ENCODE measurements at regions not wholly inside any gene's neighbourhood (a gene's known extent, or its start where the extent isn't known, plus 50 kb on each side); places are given as distances from the start of the nearest gene placed in this dataset.

- POLR2A ChIA-PET: no interaction called here
- no peaks in the 10 kb centered on the region for H3K9me3 ChIP-seq (ENCODE audit: control insufficient read depth, insufficient read depth, low read depth, low read length)
- H3K4me1 ChIP-seq (ENCODE audit: control insufficient read depth, insufficient read depth, low read length): no peaks in the 10 kb centered on the region
- no peak overlapping the region for H3K27ac ChIP-seq (ENCODE audit: low read length)
- H3K36me3 ChIP-seq (ENCODE audit: control insufficient read depth, insufficient read depth, low read length): no peaks in the 10 kb centered on the region
- in situ Hi-C loops (cut with HindIII; ENCODE audit: low pct_unique_long_range_greater_than_20kb, low sequenced_read_pairs): no loop called here
- no peak for DNase-seq (ENCODE audit: low read depth, low spot score)
- no peak overlapping the region for H3K4me3 ChIP-seq (ENCODE audit: low read depth in 2 of 2, low read length in 2 of 2)
- TF ChIP-seq POLR2AphosphoS5 (IDR thresholded peaks at IDR 0.05; ENCODE audit: low read depth, low read length) (no peak), TCF7L2 (IDR thresholded peaks at IDR 0.05; ENCODE audit: low read depth, low read length) (no peak), CTCF (IDR thresholded peaks at IDR 0.05) (no peak), REST (IDR thresholded peaks at IDR 0.05; ENCODE audit: insufficient read depth in 1 of 2, low read depth in 2 of 2, low read length in 1 of 2) (no peak), SIN3A (IDR thresholded peaks at IDR 0.05; ENCODE audit: borderline replicate concordance, insufficient read depth, low read depth, low read length) (no peak)
- no peaks in the 10 kb centered on the region for H3K27me3 ChIP-seq (ENCODE audit: control insufficient read depth, insufficient read depth, low read length)
- intact Hi-C loops (cut with micrococcal nuclease; ENCODE audit: unreplicated experiment): no loop called here
- ATAC-seq: no peak
- CTCF ChIA-PET: no interaction called here
- BruUV-seq (replicated peaks): no TSS peak
Measured at GRCh38 chr2:226573158-226573557, 226.5 kb downstream of the IRS1 start.

GRCh38 chr2:226564667-226565066 is 235.0 kb downstream of the IRS1 start:
- H3K36me3 ChIP-seq (ENCODE audit: control insufficient read depth, insufficient read depth, low read length): no peaks in the 10 kb centered on the region
- no peak for DNase-seq (ENCODE audit: low read depth, low spot score)
- TF ChIP-seq REST (IDR thresholded peaks at IDR 0.05; ENCODE audit: insufficient read depth in 1 of 2, low read depth in 2 of 2, low read length in 1 of 2): no peak
- TF ChIP-seq CTCF (IDR thresholded peaks at IDR 0.05): no peak
- no peak for TF ChIP-seq SIN3A (IDR thresholded peaks at IDR 0.05; ENCODE audit: borderline replicate concordance, insufficient read depth, low read depth, low read length)
- TF ChIP-seq POLR2AphosphoS5 (IDR thresholded peaks at IDR 0.05; ENCODE audit: low read depth, low read length): no peak
- TF ChIP-seq TCF7L2 (IDR thresholded peaks at IDR 0.05; ENCODE audit: low read depth, low read length): no peak
- no peaks in the 10 kb centered on the region for H3K4me1 ChIP-seq (ENCODE audit: control insufficient read depth, insufficient read depth, low read length)
- no TSS peak for BruUV-seq (replicated peaks)
- no peak overlapping the region for H3K4me3 ChIP-seq (ENCODE audit: low read depth in 2 of 2, low read length in 2 of 2)
- intact Hi-C loops (cut with micrococcal nuclease; ENCODE audit: unreplicated experiment): no loop called here
- no peak overlapping the region for H3K27ac ChIP-seq (ENCODE audit: low read length)
- in situ Hi-C loops (cut with HindIII; ENCODE audit: low pct_unique_long_range_greater_than_20kb, low sequenced_read_pairs): no loop called here
- H3K9me3 ChIP-seq (ENCODE audit: control insufficient read depth, insufficient read depth, low read depth, low read length): no peaks in the 10 kb centered on the region
- H3K27me3 ChIP-seq (ENCODE audit: control insufficient read depth, insufficient read depth, low read length): no peaks in the 10 kb centered on the region
- CTCF ChIA-PET: no interaction called here
- POLR2A ChIA-PET: no interaction called here
- no peak for ATAC-seq

Measured in Panc1 (cell line).